ENCODE measurements at regions not wholly inside any gene's neighbourhood (a gene's known extent, or its start where the extent isn't known, plus 50 kb on each side); places are given as distances from the start of the nearest gene placed in this dataset.

- POLR2A ChIA-PET = no interaction called here
- Histone ChIP-seq H2AFZ (ENCODE audit: low read depth, low read length, poor library complexity, severe bottlenecking) (no peak overlapping the region), H3K9me3 (ENCODE audit: control insufficient read depth in 1 of 2, insufficient read depth in 1 of 2, low read depth in 1 of 2, low read length in 2 of 2) (no peaks in the 10 kb centered on the region), H3K79me2 (ENCODE audit: insufficient read depth, low read length) (no peaks in the 10 kb centered on the region), H3K4me1 (ENCODE audit: control insufficient read depth in 1 of 2, insufficient read depth in 2 of 2, low read length in 2 of 2) (no peaks in the 10 kb centered on the region), H3K4me3 (replicated peaks in 1 of 2; ENCODE audit: low read depth in 1 of 2, low read length in 2 of 2) (no peak overlapping the region), H3K36me3 (ENCODE audit: control insufficient read depth in 1 of 2, insufficient read depth in 2 of 2, low read length in 2 of 2) (no peaks in the 10 kb centered on the region), H3K4me2 (ENCODE audit: low read length) (no peak overlapping the region), H3K9me2 (ENCODE audit: insufficient read depth) (no peaks in the 10 kb centered on the region), H4K20me1 (ENCODE audit: insufficient read depth) (no peaks in the 10 kb centered on the region), H3K27ac (ENCODE audit: low read depth, low read length) (no peak overlapping the region), H3K9ac (ENCODE audit: low read length) (no peak overlapping the region), H3K27me3 (ENCODE audit: insufficient read depth, low read length) (no peaks in the 10 kb centered on the region)
- no peak for ATAC-seq
- RAD21 ChIA-PET (ENCODE audit: low non-redundant PET in 1 of 2, low total read pairs in 2 of 2, uncharacterized antibody in 2 of 2, unreplicated experiment in 2 of 2) = no interaction called here
- CTCF ChIA-PET = no interaction called here
- DNase-seq (ENCODE audit: low read depth, low spot score) = no peak
- intact Hi-C loops (cut with micrococcal nuclease) = no loop called here
- TF ChIP-seq SRF (IDR thresholded peaks at IDR 0.05; ENCODE audit: low read depth) (no peak), EGR1 (IDR thresholded peaks at IDR 0.05; ENCODE audit: low read depth) (no peak), CEBPB (IDR thresholded peaks at IDR 0.05; ENCODE audit: low read depth) (no peak), RAD21 (IDR thresholded peaks at IDR 0.05; ENCODE audit: low read depth) (no peak), SP1 (IDR thresholded peaks at IDR 0.05; ENCODE audit: low read depth) (no peak), JUND (IDR thresholded peaks at IDR 0.05) (no peak), CTCF (IDR thresholded peaks at IDR 0.05 in 2 of 3, conservative IDR thresholded peaks at IDR 0.05 in 1 of 3; ENCODE audit: borderline replicate concordance in 1 of 3, insufficient read depth in 1 of 3, low read depth in 2 of 3, low read length in 2 of 3) (no peak), ZBTB33 (IDR thresholded peaks at IDR 0.05; ENCODE audit: extremely low read depth, insufficient replicate concordance, low read length) (no peak), ELF1 (IDR thresholded peaks at IDR 0.05; ENCODE audit: borderline replicate concordance, low read depth) (no peak), MAX (IDR thresholded peaks at IDR 0.05) (no peak), POLR2A (IDR thresholded peaks at IDR 0.05; ENCODE audit: borderline replicate concordance, extremely low read depth, insufficient read depth, insufficient read length) (no peak), CBX3 (IDR thresholded peaks at IDR 0.05; ENCODE audit: low read depth) (no peak)
- no TSS peak for BruUV-seq (replicated peaks)
Observed at GRCh38 chr4:180566492-180566891, 1676.7 kb upstream of the TENM3 start.

All from HCT116 (cell line).